ENCODE measurements at regions not wholly inside any gene's neighbourhood (a gene's known extent, or its start where the extent isn't known, plus 50 kb on each side); places are given as distances from the start of the nearest gene placed in this dataset.

GRCh38 chr5:56496581-56497063 lies 263.5 kb upstream of the ANKRD55 start:
- Mint-ChIP-seq H3K27me3 (ENCODE audit: low read depth) (peaks cover 4% of the 10 kb centered on the region), H3K27ac (no peak overlapping the region), H3K4me3 (no peak overlapping the region), H3K9me3 (no peaks in the 10 kb centered on the region; a peak in 1 of 5 replicates), H3K36me3 (ENCODE audit: insufficient read depth in 1 of 3, low read depth in 3 of 3) (no peaks in the 10 kb centered on the region), H3K4me1 (peaks cover 7 to 12% of the 10 kb centered on the region in 2 experiments)
- no peaks in the 10 kb centered on the region for H3K9me3 ChIP-seq (ENCODE audit: control insufficient read depth, low read depth, low read length)
- WGBS (ENCODE audit: extremely low coverage, insufficient read length, low lambda C conversion rate), result no CpG with 5 or more reads among the region's 5 CpGs
- no peak overlapping the region for H2AFZ ChIP-seq (ENCODE audit: low read length)
- no peak overlapping the region for H2BK5ac ChIP-seq (ENCODE audit: insufficient read length, low read length)
- no peak overlapping the region for H3K4ac ChIP-seq (ENCODE audit: low read depth, low read length)
- no peak overlapping the region for H3K14ac ChIP-seq (ENCODE audit: insufficient read depth, low read length)
- no peak for TF ChIP-seq CTCF (conservative IDR thresholded peaks at IDR 0.05)
- H2BK12ac ChIP-seq (ENCODE audit: insufficient read length, low read depth, low read length), result no peak overlapping the region
- no peak for DNase-seq
- H3K56ac ChIP-seq (ENCODE audit: insufficient read length, low read depth, low read length), result no peak overlapping the region
- H3K18ac ChIP-seq (ENCODE audit: insufficient read length, low read depth, low read length), result no peak overlapping the region
- no peak overlapping the region for H3K23ac ChIP-seq (ENCODE audit: insufficient read length, low read depth, low read length)
- no peaks in the 10 kb centered on the region for H3K27me3 ChIP-seq (ENCODE audit: insufficient read depth, low read length)
- no peaks in the 10 kb centered on the region for H3K23me2 ChIP-seq (ENCODE audit: insufficient read length, low read depth, low read length, poor library complexity, severe bottlenecking)
- no peak overlapping the region for H4K91ac ChIP-seq (ENCODE audit: insufficient read length, low read depth, low read length)
- H2BK15ac ChIP-seq (ENCODE audit: low read depth, low read length), result no peak overlapping the region
- no peak overlapping the region for H3K27ac ChIP-seq (ENCODE audit: insufficient read length, low read depth, low read length)
- H2BK120ac ChIP-seq (ENCODE audit: low read depth, low read length, poor library complexity, severe bottlenecking), result no peak overlapping the region
- H3K4me2 ChIP-seq (ENCODE audit: insufficient read depth, insufficient read length, low read length), result no peak overlapping the region
- no peak overlapping the region for H4K8ac ChIP-seq (replicated peaks; ENCODE audit: insufficient read length, low read depth, low read length)
- no peak overlapping the region for H3T11ph ChIP-seq (ENCODE audit: low read length)
- no peaks in the 10 kb centered on the region for H3K79me1 ChIP-seq (ENCODE audit: insufficient read depth, low read depth, low read length, poor library complexity, severe bottlenecking)
- no peaks in the 10 kb centered on the region for H4K20me1 ChIP-seq (ENCODE audit: control insufficient read depth, insufficient read depth, insufficient read length)
- no peaks in the 10 kb centered on the region for H3K79me2 ChIP-seq (ENCODE audit: insufficient read depth, low read length)
- no peak overlapping the region for H2BK20ac ChIP-seq (ENCODE audit: low read depth, low read length, poor library complexity, severe bottlenecking)
- H4K5ac ChIP-seq (ENCODE audit: insufficient read length, low read depth, low read length), result no peak overlapping the region
- no peak overlapping the region for H2AK5ac ChIP-seq (ENCODE audit: insufficient read length, low read length)
- H3K4me1 ChIP-seq (ENCODE audit: insufficient read depth, low read length), result no peaks in the 10 kb centered on the region; the same call in 1 of the 2 replicates
- H3K9ac ChIP-seq (ENCODE audit: extremely low read depth, insufficient read length, low read length), result no peak overlapping the region

Data from H9 (cell line).